ENCODE measurements at regions not wholly inside any gene's neighbourhood (a gene's known extent, or its start where the extent isn't known, plus 50 kb on each side); places are given as distances from the start of the nearest gene placed in this dataset.

GRCh38 chr9:108746864-108747263 lies 108.9 kb downstream of the ACTL7B start:
- no peaks in the 10 kb centered on the region for H3K36me3 ChIP-seq (ENCODE audit: control insufficient read depth in 2 of 2, extremely low read depth in 1 of 2, insufficient read depth in 2 of 2, low read length in 2 of 2)
- H3K4me3 ChIP-seq (ENCODE audit: control insufficient read depth in 2 of 3, extremely low read depth in 1 of 3, insufficient read depth in 2 of 3, low read depth in 1 of 3, low read length in 3 of 3), result no peak overlapping the region
- no peak for FAIRE-seq
- H3K79me2 ChIP-seq (ENCODE audit: control insufficient read depth, insufficient read depth, low read length), result no peaks in the 10 kb centered on the region
- no peaks in the 10 kb centered on the region for H3K9me3 ChIP-seq (ENCODE audit: control insufficient read depth, low read depth, low read length)
- no peak for TF ChIP-seq EZH2 (IDR thresholded peaks at IDR 0.05; ENCODE audit: low read length)
- TF ChIP-seq CTCF (optimal IDR thresholded peaks at IDR 0.05 in 1 of 3, IDR thresholded peaks at IDR 0.05 in 1 of 3, conservative IDR thresholded peaks at IDR 0.05 in 1 of 3; ENCODE audit: extremely low read depth in 1 of 3, insufficient read depth in 2 of 3, low read length in 3 of 3), result no peak
- H3K4me1 ChIP-seq (ENCODE audit: control insufficient read depth, extremely low read depth, insufficient read depth, low read length), result peaks cover 13% of the 10 kb centered on the region
- no peak overlapping the region for H3K4me2 ChIP-seq (ENCODE audit: control insufficient read depth, extremely low read depth, insufficient read depth, low read depth, low read length)
- no peaks in the 10 kb centered on the region for H3K27me3 ChIP-seq (ENCODE audit: control insufficient read depth, extremely low read depth, insufficient read depth, low read length)
- no peak overlapping the region for H3K27ac ChIP-seq (ENCODE audit: control insufficient read depth, insufficient read depth, low read length)
- no peak for DNase-seq (ENCODE audit: low read depth, low spot score)
- dilution Hi-C loops (cut with MboI; ENCODE audit: extremely low pct_ligation_motif_present, low sequenced_read_pairs), result no loop called here
- no peaks in the 10 kb centered on the region for H4K20me1 ChIP-seq (ENCODE audit: control insufficient read depth, extremely low read depth, insufficient read depth, low read length)
- no peak overlapping the region for H3K9ac ChIP-seq (ENCODE audit: control insufficient read depth, extremely low read depth, insufficient read depth, low read length)
- H3K9me1 ChIP-seq (ENCODE audit: control insufficient read depth, extremely low read depth, insufficient read depth, low read length), result no peaks in the 10 kb centered on the region
- H2AFZ ChIP-seq (ENCODE audit: control insufficient read depth, low read length), result no peak overlapping the region

- no peak for DNase-seq (ENCODE audit: low read depth, low spot score)
- Histone ChIP-seq H3K9ac (ENCODE audit: control insufficient read depth, extremely low read depth, insufficient read depth, low read length) (no peak overlapping the region), H3K4me3 (ENCODE audit: control insufficient read depth in 2 of 3, extremely low read depth in 1 of 3, insufficient read depth in 2 of 3, low read depth in 1 of 3, low read length in 3 of 3) (no peak overlapping the region), H3K9me3 (ENCODE audit: control insufficient read depth, low read depth, low read length) (no peaks in the 10 kb centered on the region), H3K36me3 (ENCODE audit: control insufficient read depth in 2 of 2, extremely low read depth in 1 of 2, insufficient read depth in 2 of 2, low read length in 2 of 2) (no peaks in the 10 kb centered on the region), H3K4me1 (ENCODE audit: control insufficient read depth, extremely low read depth, insufficient read depth, low read length) (peaks cover 13% of the 10 kb centered on the region), H3K79me2 (ENCODE audit: control insufficient read depth, insufficient read depth, low read length) (no peaks in the 10 kb centered on the region), H3K9me1 (ENCODE audit: control insufficient read depth, extremely low read depth, insufficient read depth, low read length) (no peaks in the 10 kb centered on the region), H4K20me1 (ENCODE audit: control insufficient read depth, extremely low read depth, insufficient read depth, low read length) (no peaks in the 10 kb centered on the region), H3K27ac (ENCODE audit: control insufficient read depth, insufficient read depth, low read length) (no peak overlapping the region), H3K27me3 (ENCODE audit: control insufficient read depth, extremely low read depth, insufficient read depth, low read length) (no peaks in the 10 kb centered on the region), H2AFZ (ENCODE audit: control insufficient read depth, low read length) (no peak overlapping the region), H3K4me2 (ENCODE audit: control insufficient read depth, extremely low read depth, insufficient read depth, low read depth, low read length) (no peak overlapping the region)
- no peak for TF ChIP-seq EZH2 (IDR thresholded peaks at IDR 0.05; ENCODE audit: low read length)
- TF ChIP-seq CTCF (optimal IDR thresholded peaks at IDR 0.05 in 1 of 3, IDR thresholded peaks at IDR 0.05 in 1 of 3, conservative IDR thresholded peaks at IDR 0.05 in 1 of 3; ENCODE audit: extremely low read depth in 1 of 3, insufficient read depth in 2 of 3, low read length in 3 of 3), result no peak
- no peak for FAIRE-seq
- dilution Hi-C loops (cut with MboI; ENCODE audit: extremely low pct_ligation_motif_present, low sequenced_read_pairs), result no loop called here
These were observed 109.8 kb downstream of the ACTL7B start for GRCh38 chr9:108746001-108746400.

Data from keratinocyte (primary cell).